ENCODE measurements at regions not wholly inside any gene's neighbourhood (a gene's known extent, or its start where the extent isn't known, plus 50 kb on each side); places are given as distances from the start of the nearest gene placed in this dataset.

DNA sequence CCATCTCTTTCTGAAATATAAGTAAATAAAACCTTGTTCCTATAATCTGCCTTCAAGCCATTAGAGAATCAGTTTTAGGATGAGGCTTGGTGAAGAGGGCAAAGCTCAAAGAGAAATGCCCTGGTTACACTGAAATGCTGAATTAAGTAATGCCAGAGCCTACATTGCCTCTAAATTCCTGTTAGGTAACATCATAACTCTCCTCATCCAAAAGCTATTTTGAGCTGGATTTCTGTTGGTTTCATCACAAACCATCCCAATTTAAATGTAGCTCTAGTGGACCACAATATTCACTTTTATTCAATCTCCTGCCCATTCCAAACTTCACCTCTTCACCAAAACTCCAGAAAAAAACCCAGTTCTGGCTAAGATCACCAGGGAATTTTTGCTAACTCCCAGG, 1319.7 kb upstream of the TENM3 start:
- H3K4me3 ChIP-seq (replicated peaks; ENCODE audit: low read depth, low read length): no peak overlapping the region
- TF ChIP-seq, protein P1, sequence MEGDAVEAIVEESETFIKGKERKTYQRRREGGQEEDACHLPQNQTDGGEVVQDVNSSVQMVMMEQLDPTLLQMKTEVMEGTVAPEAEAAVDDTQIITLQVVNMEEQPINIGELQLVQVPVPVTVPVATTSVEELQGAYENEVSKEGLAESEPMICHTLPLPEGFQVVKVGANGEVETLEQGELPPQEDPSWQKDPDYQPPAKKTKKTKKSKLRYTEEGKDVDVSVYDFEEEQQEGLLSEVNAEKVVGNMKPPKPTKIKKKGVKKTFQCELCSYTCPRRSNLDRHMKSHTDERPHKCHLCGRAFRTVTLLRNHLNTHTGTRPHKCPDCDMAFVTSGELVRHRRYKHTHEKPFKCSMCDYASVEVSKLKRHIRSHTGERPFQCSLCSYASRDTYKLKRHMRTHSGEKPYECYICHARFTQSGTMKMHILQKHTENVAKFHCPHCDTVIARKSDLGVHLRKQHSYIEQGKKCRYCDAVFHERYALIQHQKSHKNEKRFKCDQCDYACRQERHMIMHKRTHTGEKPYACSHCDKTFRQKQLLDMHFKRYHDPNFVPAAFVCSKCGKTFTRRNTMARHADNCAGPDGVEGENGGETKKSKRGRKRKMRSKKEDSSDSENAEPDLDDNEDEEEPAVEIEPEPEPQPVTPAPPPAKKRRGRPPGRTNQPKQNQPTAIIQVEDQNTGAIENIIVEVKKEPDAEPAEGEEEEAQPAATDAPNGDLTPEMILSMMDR (IDR thresholded peaks at IDR 0.05; ENCODE audit: low read depth, low read length, missing control alignments): no peak
- no peak for DNase-seq (ENCODE audit: extremely low read depth, low read depth)

DNA sequence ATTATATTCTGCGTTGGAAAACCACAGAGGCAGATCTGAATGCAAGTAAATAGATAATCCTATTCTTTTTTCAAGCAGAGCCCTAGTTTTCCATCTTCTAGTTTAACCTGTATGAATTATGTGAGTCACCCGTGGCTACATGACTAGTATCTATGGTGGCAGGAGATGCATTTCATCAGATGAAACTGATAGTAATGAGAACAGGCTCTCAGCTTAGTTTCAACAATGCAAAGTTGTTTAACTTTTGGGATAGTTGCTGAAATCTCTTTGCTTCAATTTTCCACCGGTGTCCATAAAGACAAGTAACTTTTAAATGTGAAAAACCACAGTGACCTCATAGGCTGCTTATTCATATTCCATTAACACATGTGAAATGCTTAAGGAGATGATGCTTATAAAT, 1317.4 kb upstream of the TENM3 start:
- TF ChIP-seq, protein P1 (IDR thresholded peaks at IDR 0.05; ENCODE audit: low read depth, low read length, missing control alignments): no peak
- no peak for DNase-seq (ENCODE audit: extremely low read depth, low read depth)
- H3K4me3 ChIP-seq (replicated peaks; ENCODE audit: low read depth, low read length): no peak overlapping the region

DNA sequence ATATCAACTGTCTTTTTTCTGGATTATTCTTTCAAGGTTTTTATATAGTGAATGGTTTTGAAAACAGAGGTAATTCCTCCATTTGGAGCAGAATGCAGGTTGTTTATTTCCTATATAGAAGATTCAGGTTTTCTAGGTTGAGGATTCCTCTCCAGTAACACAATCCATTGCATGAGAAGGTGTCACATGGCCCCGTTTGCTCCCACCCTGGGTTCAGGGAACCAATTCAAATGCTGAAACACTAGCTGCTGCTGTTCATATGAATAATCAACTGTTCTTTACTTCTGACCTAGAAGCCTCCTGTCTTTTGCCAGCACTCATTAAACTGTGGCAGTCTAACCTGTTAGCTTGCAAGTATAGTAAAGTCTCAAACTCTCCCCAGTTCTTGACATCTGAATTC, 1316.9 kb upstream of the TENM3 start:
- H3K4me3 ChIP-seq (replicated peaks; ENCODE audit: low read depth, low read length): no peak overlapping the region
- DNase-seq (ENCODE audit: extremely low read depth, low read depth): no peak
- TF ChIP-seq, protein P1 (IDR thresholded peaks at IDR 0.05; ENCODE audit: low read depth, low read length, missing control alignments): no peak

DNA sequence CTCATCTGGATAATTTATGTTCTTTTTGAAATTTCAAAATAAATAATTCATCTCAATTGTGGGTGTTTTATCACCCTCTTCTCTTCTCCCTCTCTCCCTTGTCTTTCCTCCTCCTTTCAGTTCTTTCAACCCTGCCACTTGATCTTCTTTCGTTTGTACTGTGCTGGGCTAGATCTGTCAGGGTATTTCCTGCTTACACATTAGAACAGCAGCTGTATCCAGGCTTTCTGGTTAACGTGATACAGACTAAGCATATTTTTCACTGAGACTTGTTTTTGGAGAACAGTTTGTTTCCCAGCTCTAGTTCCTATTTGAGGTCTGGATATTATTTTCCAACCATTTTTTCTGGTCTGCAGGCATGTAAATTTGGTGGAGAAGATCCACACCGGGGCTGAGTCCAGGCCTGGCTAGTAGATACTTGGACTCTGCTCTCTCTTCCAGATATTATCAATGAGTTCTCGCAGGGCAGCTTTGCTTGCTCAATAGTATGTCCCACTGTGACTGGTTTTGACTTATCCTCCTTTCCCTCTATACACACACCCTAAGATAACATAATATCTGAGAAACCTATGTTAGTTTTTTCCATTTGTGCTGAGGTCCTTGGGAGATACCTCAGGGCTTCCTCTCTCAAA, 1310.7 kb upstream of the TENM3 start:
- no peak for DNase-seq (ENCODE audit: extremely low read depth, low read depth)
- TF ChIP-seq, protein P1 (IDR thresholded peaks at IDR 0.05; ENCODE audit: low read depth, low read length, missing control alignments): no peak
- H3K4me3 ChIP-seq (replicated peaks; ENCODE audit: low read depth, low read length): no peak overlapping the region

DNA sequence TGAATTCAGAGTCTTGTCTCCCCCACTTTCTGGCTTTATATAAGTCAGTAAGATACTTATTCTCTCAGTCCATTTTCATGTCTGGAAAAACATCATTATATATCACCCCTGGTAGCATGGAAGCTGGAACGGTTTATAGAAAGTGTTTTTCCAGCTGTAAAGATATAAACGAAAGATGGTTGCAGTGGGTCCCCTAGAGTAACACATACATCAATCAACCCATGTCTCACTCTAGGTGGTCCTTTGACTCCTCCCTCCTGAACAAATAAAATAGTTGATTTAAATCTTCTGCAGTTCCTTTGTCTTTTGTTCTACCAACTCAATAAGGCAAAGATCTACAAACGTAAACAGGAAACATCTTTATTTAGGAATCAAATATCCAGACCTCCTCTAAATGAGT, 1306.1 kb upstream of the TENM3 start:
- H3K4me3 ChIP-seq (replicated peaks; ENCODE audit: low read depth, low read length): no peak overlapping the region
- TF ChIP-seq, protein P1 (IDR thresholded peaks at IDR 0.05; ENCODE audit: low read depth, low read length, missing control alignments): no peak
- no peak for DNase-seq (ENCODE audit: extremely low read depth, low read depth)

DNA sequence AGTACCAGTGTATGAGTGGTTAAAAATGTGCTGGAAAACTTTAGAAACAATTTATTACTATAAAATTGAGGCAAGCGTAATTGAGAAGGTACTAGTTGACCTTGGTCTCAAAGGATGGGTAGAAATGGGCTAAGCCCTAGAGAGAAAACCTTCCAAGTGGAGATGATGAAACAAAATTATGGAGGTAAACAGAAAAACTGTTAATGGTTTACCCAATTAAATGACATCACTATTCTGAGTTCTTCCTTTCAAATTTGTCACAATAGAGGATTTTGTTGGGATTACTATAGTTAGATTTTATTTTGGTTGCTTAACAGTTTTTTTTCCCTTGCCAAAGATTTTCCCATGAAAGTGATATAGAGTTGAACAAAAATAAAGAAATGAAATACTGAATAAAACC, 1302.5 kb upstream of the TENM3 start:
- TF ChIP-seq, protein P1 (IDR thresholded peaks at IDR 0.05; ENCODE audit: low read depth, low read length, missing control alignments): no peak
- no peak overlapping the region for H3K4me3 ChIP-seq (replicated peaks; ENCODE audit: low read depth, low read length)
- no peak for DNase-seq (ENCODE audit: extremely low read depth, low read depth)

DNA sequence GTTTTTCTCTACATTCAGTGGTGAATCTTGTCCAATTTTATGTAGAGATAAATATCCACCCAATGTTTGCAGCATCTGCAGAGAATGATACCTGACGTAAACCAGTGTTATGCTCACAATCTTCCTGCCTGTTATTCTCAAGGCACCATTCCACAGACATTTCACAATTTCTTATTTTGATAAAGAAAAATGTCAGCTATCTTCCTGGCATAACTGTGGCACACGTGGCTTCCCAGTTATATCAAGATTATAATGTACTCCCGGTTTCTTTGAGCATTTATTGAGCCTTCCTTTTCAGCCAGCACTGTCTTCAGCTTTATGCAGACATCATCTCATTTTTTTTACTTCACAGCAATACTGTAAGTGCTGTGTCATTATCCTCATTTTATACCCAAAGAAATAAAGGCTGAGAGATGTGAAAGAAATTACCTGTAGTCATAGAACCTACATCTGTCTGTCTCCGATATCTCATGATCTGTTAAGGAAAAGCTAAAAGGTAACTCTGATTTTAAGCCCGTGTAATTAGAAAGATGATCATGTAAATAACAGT, 1300.8 kb upstream of the TENM3 start:
- no peak overlapping the region for H3K4me3 ChIP-seq (replicated peaks; ENCODE audit: low read depth, low read length)
- DNase-seq (ENCODE audit: extremely low read depth, low read depth): no peak
- TF ChIP-seq, protein P1 (IDR thresholded peaks at IDR 0.05; ENCODE audit: low read depth, low read length, missing control alignments): no peak

Measured in HFF-Myc (cell line).